Muscle of arm (tissue), 1 donor: ENCODE measurements at regions not wholly inside any gene's neighbourhood (a gene's known extent, or its start where the extent isn't known, plus 50 kb on each side); places are given as distances from the start of the nearest gene placed in this dataset.

Experiments used
- DNase-seq: peaks from one replicate; pipeline ENCODE4 v3.0.0-alpha.2; 2013

DNA sequence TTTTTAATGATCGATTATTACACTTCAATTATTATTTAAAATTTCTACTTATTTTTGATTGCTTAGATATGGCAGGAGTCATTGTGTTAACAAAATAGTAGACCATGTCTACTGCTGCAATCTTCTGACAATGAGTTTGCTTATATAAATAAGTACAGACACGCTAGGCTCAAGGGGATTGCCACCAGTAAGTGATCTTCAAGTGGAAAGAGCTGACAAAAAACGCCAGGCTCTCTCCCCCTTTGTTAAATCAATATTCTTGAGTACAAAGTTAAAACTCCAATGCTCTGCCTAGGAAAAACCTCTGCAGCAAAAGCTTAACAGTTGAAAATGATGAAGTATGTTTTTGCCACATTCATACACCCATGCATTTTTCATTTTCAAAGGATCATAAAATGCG lies 738.1 kb downstream of the HDGFL1 start:
- DNase-seq, result no peak

DNA sequence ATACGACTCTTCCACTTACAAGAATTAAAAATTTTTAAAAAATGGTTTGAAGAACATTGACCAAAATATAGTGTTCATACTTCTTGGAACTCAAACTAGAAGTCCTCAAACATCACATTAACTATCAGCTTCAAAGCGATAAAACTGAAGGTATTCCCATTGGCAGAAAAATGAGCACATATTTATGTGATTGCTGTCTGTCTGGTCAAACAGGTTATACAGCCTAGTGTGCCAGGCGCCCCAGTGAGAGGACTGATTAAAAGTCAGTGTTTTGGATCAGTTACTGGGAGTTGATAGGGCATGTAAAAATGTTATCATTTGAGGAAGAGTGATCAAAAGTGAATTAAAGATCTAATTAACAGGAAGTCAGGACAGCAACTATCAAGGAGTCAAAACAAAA lies 738.8 kb downstream of the HDGFL1 start:
- DNase-seq, result no peak

GRCh38 chr6:23311211-23311610 lies 741.8 kb downstream of the HDGFL1 start:
- no peak for DNase-seq

DNA sequence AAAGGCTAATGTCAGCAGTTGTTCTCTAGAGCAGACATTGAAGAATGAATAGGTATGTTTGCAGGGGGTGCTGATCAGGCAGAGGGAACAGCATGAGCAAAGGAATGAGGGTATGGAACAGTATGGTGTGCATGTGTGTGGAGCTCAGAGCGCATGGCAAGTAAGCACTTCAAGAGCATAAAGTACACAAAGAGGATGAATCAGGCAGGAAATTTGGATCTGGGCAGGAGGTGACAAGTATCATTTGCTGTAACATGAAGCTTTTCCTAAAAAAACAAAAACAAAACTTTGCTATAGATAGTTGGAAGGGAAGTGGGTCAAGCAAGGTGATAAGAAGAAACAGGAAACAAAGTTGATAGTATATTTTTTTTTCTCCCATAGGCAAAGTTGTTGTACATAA lies 746.8 kb downstream of the HDGFL1 start:
- DNase-seq, result no peak

- no peak for DNase-seq
Measured at GRCh38 chr6:23316931-23317330, 747.6 kb downstream of the HDGFL1 start.

GRCh38 chr6:23319582-23319981 lies 750.2 kb downstream of the HDGFL1 start:
- no peak for DNase-seq

- no peak for DNase-seq
Measured at GRCh38 chr6:23320471-23321015, 751.2 kb downstream of the HDGFL1 start.

GRCh38 chr6:23323897-23324296 lies 754.5 kb downstream of the HDGFL1 start:
- peak; percentile 54 for DNase-seq

DNA sequence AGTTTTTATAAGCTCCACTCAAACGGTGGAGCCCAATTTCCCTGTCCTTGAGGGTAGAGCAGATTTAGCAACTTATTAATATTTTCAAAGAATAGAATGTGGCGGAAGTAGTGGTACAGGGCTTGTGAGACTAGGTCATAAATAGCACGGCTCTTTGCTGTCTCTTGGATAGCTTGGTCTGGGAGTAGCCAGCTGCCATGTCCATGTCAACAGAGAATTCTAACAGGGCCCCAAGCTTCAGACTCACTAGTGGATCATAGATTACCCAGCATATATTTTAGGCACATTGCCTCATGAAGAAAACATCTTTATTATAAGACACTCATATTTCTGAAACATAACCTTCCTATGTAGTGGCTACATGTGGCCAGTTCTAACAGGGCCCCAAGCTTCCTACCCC lies 755.7 kb downstream of the HDGFL1 start:
- DNase-seq, result no peak

DNA sequence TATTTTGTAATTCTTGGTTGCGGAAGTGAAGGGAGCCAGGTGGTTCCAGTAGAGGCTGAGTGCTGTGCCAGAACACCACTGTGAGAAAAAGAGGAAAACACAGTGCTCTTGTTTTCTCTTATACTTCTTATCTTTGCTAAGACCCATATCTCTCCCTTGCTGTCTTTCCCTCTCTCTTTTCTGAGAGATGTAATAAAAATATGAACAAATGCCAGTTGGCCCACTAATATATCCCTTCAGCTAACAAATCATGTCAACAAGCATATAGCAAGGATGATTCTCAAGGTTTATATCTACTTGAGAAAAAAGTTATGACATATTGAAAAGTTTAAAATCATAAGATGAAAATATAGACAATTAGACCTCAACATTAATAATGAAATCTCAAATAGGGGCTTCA lies 758.3 kb downstream of the HDGFL1 start:
- DNase-seq, result no peak

- DNase-seq, result no peak
Measured at GRCh38 chr6:23329086-23329485, 759.7 kb downstream of the HDGFL1 start.

GRCh38 chr6:23330632-23331031 lies 761.3 kb downstream of the HDGFL1 start:
- no peak for DNase-seq

DNA sequence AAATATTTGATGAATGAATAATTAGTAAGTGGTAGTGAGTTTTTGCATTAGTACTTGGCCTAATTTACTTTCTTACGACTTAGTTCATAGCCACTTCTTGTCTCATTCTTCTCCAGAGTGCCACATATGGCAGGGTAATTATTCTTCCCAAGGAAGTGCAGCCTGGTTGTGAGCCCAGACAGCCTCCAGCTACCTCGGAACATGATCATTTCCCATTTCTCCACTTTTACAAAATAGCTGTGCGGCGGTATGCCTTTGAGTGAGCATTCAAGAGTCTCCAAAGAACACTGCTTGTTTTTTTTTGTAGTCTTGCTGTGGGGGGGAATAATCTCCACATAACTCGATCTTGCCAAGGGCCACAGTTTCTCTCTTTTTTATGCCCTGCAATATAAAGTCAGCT lies 765.0 kb downstream of the HDGFL1 start:
- no peak for DNase-seq

- DNase-seq, result no peak
Measured at GRCh38 chr6:23335894-23336293, 766.5 kb downstream of the HDGFL1 start.

- DNase-seq, result no peak
Measured at GRCh38 chr6:23339268-23339667, 769.9 kb downstream of the HDGFL1 start.

DNA sequence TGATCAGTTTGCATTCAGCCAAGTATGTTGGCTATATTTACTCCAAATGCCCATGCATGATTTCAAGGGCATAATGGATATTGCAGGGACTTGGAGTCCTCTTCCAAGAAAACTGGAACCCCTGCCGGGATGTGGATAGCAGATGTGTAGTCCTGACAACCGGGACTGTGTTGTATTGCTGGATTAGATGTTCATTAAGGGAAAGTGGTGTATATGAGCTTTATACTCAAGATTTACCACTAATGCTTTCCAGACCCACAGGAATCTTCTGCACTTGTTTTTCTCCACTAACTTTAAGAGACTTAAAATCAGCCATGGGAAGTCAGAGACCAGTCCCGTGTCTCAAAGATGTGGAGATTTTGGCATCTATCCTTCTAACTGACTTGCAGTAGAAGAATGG lies 770.9 kb downstream of the HDGFL1 start:
- peak; percentile 54 for DNase-seq

DNA sequence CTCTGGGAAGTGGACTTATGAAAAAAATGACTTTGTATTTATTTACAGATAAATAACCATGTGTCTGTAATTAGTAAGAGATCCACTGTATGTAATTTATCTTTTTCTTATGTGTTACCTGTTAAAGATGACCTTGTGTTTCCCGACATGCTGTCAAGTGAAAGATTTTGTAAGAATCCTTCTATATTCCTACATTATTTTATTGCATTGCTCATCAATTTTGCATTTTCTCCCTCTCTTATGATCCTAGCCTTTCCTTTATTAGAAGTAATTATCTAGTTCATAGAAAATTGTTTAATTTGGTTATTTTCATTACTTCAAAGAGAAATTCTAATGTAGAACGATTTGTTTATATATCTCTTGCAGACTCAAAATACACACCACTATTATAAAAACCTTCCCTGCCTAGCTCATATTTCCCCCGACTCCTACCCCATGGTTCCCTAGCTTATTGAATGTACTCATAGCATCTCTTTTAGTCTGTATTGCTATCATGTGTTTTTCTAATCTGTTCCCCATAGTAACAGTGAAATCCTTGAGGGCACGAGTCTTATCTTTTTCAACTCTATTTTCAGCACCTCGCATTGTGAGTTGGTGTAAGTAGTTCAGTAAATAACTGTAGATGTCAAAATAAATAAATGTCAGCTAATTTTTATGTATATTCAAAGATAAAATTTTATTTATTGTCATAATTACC lies 774.4 kb downstream of the HDGFL1 start:
- DNase-seq, result no peak

GRCh38 chr6:23348185-23348584 lies 777.8 kb upstream of the NRSN1 start:
- no peak for DNase-seq

DNA sequence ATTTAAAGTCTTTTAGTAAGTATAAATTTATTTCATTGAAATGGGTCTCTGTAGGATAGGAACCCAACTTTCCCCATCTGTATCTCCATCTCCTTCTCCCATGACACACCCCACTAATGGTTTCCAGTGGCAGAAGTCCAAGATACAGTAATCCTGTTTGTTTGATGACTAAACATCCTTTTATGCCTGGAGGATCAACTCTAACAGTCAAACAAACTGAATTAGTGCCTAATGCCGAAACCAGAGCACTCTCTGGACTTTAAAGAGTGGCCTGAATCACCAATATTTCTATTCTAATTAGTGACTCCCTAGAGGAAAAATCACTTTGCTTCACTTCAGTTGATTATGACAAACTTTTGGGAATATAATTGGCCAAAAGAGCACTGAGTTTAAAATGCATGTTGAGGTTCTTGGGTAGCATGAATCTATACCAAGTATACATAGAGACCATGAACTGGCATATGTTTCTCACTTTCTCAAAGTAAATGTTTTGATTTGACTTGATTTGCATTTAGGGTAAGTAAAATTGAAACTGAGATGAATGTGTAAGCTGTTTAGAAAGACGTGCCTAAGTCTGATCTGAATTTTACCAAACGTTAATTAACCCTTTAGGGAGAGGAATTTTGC lies 776.4 kb upstream of the NRSN1 start:
- DNase-seq, result no peak

DNA sequence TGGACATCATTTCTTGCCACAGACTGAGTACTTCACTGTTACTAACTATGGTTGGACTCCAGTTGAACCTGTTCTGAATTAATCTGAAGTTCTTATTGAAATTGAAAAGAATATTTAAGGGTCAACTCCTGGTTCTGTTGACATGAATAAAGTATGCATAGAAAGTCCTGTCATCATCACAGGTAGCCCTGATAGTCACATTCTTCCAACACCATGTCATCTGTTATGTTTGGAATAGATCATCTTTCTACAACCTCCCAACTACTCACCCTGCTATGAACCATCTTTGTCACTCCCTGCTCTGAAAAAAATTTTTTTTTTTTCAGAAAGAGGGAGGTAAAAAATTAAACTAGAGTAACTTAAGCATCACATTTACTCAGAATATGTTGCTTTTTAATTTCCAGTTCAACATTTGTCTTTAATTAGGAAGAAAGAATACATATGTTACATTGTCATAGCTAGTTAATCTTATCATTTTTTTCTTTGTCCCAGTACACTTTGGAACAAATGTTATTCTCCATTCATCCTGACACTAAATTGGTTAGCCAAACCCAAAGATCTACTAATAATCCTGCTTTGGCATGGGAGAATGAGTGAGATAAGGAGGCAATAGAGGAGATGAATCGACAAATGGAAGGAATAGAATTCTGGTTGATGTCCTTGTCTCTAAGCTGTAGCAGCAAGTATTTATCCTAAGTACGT lies 775.1 kb upstream of the NRSN1 start:
- DNase-seq, result no peak

GRCh38 chr6:23354004-23354403 lies 772.0 kb upstream of the NRSN1 start:
- no peak for DNase-seq

GRCh38 chr6:23357185-23357766 lies 768.7 kb upstream of the NRSN1 start:
- no peak for DNase-seq

DNA sequence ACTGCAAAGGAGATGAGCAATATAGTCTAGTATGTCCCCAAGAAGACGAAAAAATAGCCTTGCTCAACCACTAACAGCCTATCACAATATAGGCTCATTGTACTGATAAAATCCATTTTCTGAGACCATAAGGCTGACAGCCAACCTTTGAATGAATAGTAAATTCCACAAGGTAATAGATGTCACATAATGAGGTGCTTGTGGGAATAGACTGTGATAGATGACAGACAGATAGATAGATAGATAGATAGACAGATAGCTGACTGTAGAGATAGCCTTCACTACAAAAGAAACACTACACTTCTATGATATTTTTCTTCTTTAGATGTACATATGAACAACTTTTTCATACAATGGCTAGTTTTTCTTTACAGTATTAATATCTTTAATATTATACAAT lies 760.3 kb upstream of the NRSN1 start:
- DNase-seq, result no peak
